AG20443 (cell line): ENCODE measurements at regions not wholly inside any gene's neighbourhood (a gene's known extent, or its start where the extent isn't known, plus 50 kb on each side); places are given as distances from the start of the nearest gene placed in this dataset.
A peak's percentile ranks its signal among the peaks of the same experiment; 100 is the strongest.

Experiments
- DNase-seq: peaks from one replicate; pipeline ENCODE4 v3.0.0; 2012; ENCODE audit warnings: low spot score, mixed read lengths

- DNase-seq: no peak
Observed at GRCh38 chr6:159480471-159480870, 212.6 kb downstream of the SOD2 start.

GRCh38 chr6:159479146-159479545 lies 213.9 kb downstream of the SOD2 start:
- no peak for DNase-seq

DNA sequence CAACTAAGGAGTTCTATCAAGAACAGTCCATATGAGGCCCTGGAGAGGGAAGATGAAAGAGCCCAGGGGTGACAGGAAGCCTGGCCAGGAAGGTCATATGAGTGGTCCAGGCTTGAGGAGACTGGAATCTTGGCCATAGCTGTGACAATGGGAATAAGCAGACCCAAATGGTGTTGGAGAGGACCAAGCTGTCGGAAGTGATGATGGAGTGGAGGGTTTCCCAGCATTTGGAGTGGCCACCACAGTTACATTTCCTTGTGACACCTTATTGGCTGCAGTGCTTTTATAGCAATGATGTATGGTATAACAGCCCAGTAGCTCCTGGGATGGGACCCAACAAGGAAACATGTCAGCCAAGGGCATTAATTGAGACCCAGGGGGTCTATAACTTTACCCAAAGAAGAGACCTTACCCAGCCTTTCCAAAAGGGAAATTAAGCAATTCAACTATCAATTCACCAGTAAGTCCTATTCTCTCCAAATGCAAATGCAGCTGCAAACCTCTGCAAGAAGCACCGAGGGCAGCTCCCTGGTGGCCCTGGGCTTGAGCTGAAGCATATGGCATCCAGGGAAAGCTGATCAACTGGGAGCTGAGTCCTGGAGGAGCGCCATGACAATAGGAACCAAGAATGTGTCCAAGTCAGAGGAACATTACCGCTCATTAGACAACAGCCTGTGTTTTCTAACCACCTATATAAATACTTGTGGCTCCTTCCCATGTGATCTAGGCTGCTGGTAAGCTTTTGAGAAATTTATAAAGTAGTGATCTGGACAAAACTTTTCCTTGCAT lies 219.4 kb downstream of the SOD2 start:
- DNase-seq: no peak

DNA sequence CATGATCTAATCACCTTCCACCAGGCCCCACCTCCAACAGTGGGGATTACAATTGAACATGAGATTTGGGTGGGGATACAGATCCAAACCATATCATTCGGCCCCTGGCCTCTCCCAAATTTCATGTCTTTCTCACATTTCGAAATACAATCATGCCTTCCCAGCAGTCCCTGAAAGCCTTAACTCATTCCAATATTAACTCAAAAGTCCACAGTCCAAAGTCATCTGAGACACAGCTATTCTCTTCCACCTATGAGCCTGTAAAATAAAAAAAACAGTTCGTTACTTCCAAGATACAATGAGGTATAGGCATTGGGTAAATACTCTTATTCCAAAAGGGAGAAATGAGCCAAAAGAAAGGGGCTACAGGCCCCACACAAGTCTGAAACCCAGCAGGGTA lies 222.6 kb downstream of the SOD2 start:
- no peak for DNase-seq

- DNase-seq: no peak
Observed at GRCh38 chr6:159469443-159469842, 223.6 kb downstream of the SOD2 start.

DNA sequence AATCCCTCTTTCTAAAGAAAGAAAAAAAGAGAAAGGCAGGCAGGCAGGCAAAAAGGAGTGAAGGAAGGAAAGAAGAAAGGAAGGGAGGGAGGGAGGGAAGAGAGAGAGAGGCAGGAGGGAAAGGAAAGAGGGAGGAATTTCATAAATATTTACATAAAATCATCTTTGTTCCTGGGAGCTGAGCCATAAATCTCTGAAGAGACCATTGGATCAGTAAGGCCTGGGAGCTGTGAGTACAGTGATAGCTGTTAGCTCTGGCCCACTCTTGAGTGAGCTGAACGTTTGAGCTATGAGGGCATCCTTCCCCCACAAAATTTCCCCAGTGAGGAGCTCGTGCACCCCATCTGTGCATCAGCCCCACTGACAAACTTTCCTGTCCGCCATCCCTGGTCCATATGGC lies 224.0 kb downstream of the SOD2 start:
- DNase-seq: no peak

DNA sequence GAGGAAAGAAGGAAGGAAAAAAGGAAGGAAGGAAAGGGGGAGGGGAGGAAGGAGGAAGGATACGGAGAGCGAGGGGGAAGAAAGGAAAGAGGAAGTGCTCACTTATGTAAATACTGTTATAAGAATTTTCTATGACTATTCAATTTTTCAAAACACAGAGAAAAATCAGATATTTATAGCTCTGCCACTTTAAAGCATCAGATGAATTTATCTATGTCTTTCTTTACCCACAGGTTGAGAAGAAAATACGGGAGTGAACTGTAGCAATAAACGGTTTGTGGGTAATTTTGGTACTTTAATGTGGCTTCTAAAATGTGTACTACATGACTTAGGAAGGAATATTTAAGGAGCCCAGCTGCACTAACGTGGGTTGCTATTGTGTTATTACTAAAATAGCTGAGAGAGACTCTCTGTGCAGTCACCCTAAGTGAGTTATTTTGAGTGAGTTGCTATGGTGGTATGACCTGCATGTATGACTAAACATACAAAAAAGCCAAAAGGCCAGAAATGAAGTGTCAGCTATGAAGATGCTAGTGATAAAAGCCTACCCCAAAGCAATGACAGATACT lies 225.5 kb downstream of the SOD2 start:
- DNase-seq: peak; percentile 67

DNA sequence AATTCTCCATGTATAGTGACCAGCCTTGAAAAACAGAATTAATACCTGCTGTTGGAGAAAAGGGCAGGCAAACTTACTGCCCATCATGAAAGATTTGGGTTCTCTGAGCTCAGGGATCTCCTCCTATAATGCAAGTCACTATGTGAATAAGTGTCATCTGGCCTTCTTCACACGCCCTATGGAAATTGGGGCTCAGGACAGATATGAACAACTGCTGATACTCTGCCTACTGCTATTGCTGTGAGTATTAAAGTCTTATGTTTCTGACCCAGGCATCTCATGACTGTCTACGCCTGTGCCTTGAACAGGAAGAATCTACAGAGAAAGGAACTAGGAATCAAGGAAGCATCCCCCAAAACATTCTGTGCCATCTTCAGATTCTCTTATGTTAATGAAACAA lies 226.1 kb downstream of the SOD2 start:
- DNase-seq: no peak

DNA sequence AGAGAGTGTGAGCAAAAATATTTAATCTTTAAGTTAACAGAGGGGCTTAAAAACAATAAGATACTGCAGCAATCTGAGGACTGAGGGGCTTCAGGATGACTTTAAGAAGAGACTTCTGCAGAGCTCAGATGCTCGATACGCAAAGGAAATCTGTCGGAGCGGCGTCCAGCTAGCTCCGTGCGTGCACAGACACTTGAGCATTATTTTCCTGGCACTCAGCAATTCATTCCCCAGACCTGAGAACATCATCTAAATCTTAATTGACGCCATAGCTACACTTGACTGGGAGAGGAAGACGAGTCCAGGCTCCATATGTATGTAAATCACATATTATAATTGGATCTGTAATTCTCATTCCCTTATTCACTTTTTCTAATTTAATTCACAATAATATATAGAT lies 228.2 kb downstream of the SOD2 start:
- DNase-seq: peak; percentile 63

- DNase-seq: no peak
Observed at GRCh38 chr6:159463119-159463829, 229.8 kb downstream of the SOD2 start.

GRCh38 chr6:159462431-159462830 lies 230.6 kb downstream of the SOD2 start:
- DNase-seq: no peak

DNA sequence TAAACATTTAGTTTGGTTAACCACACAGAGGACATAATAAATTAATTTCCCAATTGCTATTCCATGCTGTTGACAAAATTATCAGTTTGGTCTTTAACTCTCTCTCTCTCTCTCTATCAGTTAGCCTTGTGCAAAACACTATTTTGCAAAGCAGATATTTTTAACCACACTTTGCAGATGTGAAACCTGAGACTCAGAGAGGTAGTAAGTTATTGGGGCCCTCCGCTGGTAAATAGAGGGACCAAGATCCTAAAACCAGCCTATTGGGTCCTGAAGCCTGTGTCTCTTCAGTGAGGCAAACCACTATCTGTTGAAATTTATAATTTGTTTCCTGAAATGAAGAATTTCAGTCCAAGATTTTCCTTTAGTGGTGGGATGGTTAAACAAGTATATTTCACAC lies 231.0 kb downstream of the SOD2 start:
- DNase-seq: no peak

DNA sequence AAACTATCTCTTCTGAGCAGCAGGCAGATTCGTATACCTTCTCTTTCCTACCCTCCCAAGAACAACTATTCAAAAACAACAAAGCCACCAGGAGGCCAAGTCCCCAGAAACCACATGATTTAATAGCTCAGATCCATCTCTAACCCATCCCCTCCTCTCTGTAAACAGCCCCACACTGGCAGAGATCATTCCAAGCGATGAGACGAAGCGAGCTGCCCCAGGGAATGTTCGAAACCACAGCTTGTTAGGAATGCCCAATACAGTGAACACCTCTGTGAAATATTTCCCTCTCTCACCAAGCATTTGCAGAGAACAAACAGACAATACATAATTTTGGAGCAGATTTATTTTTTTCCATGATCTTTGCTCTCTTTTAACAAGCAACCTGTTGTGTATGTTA lies 231.8 kb downstream of the SOD2 start:
- DNase-seq: no peak

GRCh38 chr6:159460476-159460875 lies 232.6 kb downstream of the SOD2 start:
- DNase-seq: no peak

GRCh38 chr6:159456349-159456748 lies 236.7 kb downstream of the SOD2 start:
- DNase-seq: no peak

DNA sequence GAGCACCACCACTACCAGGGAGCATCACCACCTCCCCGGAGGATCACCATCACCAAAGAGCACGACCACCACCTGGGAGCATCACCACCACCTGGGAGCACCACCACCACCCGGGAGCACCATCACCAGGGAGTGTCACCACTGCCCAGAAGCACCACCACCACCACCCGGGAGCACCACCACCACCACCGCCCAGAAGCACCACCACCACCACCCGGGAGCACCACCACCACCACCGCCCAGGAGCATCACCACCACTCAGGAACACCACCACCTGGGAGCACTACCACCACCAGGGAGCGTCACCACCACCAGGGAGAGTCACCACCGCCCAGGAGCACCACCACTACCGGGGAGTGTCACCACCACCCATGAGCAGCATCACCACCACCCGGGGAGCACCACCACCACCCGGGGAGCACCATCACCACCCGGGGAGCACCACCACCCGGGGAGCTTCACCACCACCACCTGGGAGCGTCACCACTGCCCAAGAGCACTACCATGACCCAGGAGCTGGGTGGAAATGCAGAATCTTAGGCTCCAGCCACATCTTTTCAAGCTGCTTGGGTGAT lies 237.3 kb downstream of the SOD2 start:
- DNase-seq: no peak

DNA sequence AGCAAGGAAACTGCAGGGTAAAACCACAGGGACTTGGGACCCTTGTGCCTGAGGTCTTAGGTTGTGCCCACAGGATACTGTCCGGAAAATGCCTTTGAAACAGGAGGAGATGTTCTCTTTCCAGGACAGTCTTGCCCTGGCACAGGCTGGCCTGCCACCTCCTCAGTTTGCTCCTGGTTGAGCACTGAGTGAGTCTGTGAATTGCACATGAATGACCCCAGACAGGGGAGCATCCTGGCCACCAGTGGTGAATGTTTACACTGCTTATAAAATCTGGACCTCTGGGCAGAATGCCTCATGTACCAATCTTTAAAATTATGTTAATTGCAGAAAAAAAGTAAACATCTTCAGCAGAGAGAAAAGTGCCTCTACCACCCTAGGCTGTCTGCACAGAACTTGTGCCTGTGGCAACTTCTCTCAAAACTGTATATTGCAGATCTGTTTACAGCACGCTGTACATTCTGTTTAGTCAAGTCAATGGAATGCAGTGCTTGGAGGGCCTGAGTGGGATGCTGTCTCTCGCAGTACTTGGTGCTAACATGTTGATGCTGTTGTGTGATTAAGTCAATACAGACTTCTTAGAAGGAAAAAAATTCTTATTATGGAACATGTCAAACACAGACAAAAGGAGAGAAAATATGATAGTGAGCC lies 242.1 kb downstream of the SOD2 start:
- DNase-seq: no peak

- no peak for DNase-seq
Observed at GRCh38 chr6:159446340-159446739, 246.7 kb downstream of the SOD2 start.

DNA sequence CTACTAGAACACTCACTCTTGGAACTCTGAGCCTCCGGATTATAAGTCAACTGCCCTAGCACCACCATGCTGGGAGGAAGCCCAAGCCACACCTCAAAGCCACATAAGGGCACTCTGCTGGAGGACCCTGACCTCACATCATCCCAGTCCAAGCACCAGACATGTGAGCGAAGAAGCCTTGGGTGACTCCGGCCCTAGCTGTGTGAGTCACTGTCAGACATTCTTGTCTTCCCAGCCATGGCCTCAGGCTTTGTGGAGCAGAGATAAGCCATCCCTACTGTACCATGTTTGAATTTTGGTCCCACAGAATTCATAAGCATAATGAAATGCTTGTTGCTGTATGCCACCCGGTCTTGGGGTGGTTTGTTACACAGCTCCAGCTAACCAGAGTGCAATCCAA lies 247.7 kb downstream of the SOD2 start:
- DNase-seq: no peak

DNA sequence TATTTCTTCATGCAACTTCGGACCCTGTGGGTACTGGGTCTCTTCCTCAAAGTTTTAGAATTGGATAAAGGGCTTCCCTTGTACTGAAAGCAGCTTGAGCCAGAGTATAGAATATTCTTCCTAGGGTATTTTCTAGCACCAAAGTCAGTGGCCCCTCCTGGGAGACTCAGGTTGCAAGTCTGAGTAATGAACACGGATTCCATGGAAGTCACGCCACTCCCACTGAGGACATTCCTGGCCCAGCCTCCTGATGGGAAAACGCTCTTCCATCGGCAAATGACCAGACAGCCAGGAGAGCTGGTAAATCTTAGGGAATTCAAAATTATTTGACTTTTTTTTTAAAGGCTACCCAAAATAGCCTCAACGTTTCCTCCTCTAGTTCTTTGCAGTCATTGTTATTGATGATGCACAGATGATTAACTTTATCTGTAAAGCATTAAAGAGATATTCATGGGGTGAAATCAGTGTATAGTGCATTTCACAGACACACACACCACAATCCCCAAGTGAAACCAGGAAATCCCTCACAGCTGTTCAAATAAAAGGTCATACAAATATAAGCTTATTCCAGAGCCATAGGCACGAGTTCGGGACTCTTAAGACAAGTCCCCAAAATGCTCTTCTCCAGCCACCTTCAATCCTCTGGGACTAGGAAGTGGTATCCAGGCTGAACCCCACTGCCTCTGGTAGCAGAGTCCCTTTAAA lies 248.8 kb downstream of the SOD2 start:
- no peak for DNase-seq

- DNase-seq: no peak
Observed at GRCh38 chr6:159443417-159443920, 249.6 kb downstream of the SOD2 start.

- DNase-seq: no peak
Observed at GRCh38 chr6:159441704-159441981, 251.4 kb downstream of the SOD2 start.
